Activated naive CD8-positive, alpha-beta T cell treated with anti-CD3 and anti-CD28 coated beads, Interleukin-2, amount 10 ng/mL, durations not matched to agents 7 days and 5 days (primary cell): ENCODE measurements at regions not wholly inside any gene's neighbourhood (a gene's known extent, or its start where the extent isn't known, plus 50 kb on each side); places are given as distances from the start of the nearest gene placed in this dataset.
A peak's percentile ranks its signal among the peaks of the same experiment; 100 is the strongest.

Experiments used
- ATAC-seq: fragments of 150-1000 bp; cut with Tn5 transposase; one replicate; pipeline ENCODE4 v1.10.0; 2021; ENCODE audit warnings: low read depth, moderate library complexity
- POLR2A ChIA-PET: fragments of 350-600 bp; sonication (Branson Sonifier 250); formaldehyde crosslinking; loops from one replicate; lab custom pipeline; 2021; ENCODE audit warnings: antibody characterized with exemption; lab: Charles Lee
- DNase-seq: peaks from one replicate; pipeline ENCODE4 v3.0.0; 2021
- H3K27ac Mint-ChIP-seq: one replicate; pipeline ENCODE4 v1.8.0; 2022; ENCODE audit warnings: mild to moderate bottlenecking, mixed read lengths
- H3K27me3 Mint-ChIP-seq: one replicate; pipeline ENCODE4 v1.8.0; 2022; ENCODE audit warnings: mild to moderate bottlenecking, moderate library complexity, mixed read lengths
- H3K36me3 Mint-ChIP-seq: one replicate; pipeline ENCODE4 v1.8.0; 2021; ENCODE audit warnings: mild to moderate bottlenecking, mixed read lengths
- H3K4me1 Mint-ChIP-seq: one replicate; pipeline ENCODE4 v1.8.0; 2021; ENCODE audit warnings: mixed read lengths
- H3K4me3 Mint-ChIP-seq: one replicate; pipeline ENCODE4 v1.8.0; 2022; ENCODE audit warnings: mild to moderate bottlenecking, moderate library complexity, mixed read lengths
- H3K9me3 Mint-ChIP-seq: one replicate; pipeline ENCODE4 v1.8.0; 2021; ENCODE audit warnings: mixed read lengths

DNA sequence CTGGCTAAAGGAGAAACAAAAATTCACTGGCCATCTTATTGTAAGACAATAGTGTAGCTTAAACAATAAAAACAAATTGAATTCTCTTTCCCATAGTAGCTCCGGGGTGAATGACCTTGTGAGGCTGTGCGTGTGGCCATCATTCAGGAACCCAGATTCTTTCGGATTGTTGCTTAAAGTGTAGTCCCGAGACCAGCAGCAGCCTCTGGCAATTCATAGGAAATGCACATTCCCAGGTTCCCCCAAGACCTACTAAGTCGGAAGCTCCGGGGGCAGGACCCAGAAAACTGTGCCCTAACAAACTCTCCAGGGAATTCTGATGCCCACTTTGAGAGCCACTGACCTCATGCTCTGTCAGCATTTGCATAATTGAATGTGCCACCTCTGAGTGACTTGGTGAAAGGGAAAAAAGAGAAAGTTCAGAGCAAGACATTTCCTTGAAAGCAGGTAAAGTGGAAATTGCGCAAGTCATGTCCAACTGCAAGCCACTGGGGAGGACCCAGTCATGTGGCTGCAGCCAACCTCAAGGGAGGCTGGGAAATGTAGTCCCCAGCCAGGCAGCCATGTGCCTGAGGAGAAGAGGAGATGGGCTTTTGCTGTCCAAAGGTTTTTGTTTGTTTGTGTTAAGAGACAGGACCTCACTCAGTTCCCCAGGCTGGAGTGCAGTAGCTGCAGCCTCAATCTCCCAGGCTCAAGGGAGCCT lies 50.7 kb upstream of the PNMA8B start:
- DNase-seq (no peak), ATAC-seq (peak; percentile 95)
- peaks cover 14% of the 10 kb centered on the region for H3K9me3 Mint-ChIP-seq
- peaks cover 10% of the 10 kb centered on the region for H3K4me1 Mint-ChIP-seq
- POLR2A ChIA-PET: interaction anchor here (0.5 to 1.2 kb wide), 3 partner anchors 150 to 572 kb away, joined by 3 to 4 read pairs (median 3); no protein-coding TSS in a partner anchor
- H3K36me3 Mint-ChIP-seq: peaks cover 7% of the 10 kb centered on the region
- H3K4me3 Mint-ChIP-seq: peak overlapping the region; percentile 73
- H3K27ac Mint-ChIP-seq: peak overlapping the region; percentile 76
- H3K27me3 Mint-ChIP-seq: peaks cover 6% of the 10 kb centered on the region

DNA sequence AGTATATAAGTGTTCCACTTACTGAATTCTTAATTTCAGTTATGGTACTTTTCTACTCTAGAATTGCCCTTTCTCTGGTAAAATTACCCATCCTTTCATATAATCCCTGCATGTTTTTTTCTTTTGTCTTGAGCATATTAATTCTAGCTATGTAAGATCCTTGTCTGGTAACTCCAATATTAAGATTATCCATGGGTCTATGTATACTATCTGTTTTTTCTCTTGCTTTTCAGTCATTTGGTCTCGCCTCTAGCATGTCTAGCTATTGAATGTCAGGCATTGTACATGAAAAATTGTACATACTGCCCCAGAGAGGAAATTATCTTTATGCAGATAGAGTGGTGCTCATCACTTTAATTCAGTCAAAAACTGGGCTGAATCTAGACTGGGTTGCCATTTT lies 50.4 kb upstream of the CALM3 start:
- H3K36me3 Mint-ChIP-seq: peaks cover 8% of the 10 kb centered on the region
- POLR2A ChIA-PET: interaction anchor here (0.9 kb wide), 1 partner anchor 51 kb away, joined by 5 read pairs; no protein-coding TSS in a partner anchor
- H3K4me1 Mint-ChIP-seq: peaks cover 5% of the 10 kb centered on the region
- H3K9me3 Mint-ChIP-seq: peaks cover 22% of the 10 kb centered on the region
- H3K4me3 Mint-ChIP-seq: no peak overlapping the region
- peaks cover 33% of the 10 kb centered on the region for H3K27me3 Mint-ChIP-seq
- no peak for DNase-seq
- no peak for ATAC-seq
- no peak overlapping the region for H3K27ac Mint-ChIP-seq

DNA sequence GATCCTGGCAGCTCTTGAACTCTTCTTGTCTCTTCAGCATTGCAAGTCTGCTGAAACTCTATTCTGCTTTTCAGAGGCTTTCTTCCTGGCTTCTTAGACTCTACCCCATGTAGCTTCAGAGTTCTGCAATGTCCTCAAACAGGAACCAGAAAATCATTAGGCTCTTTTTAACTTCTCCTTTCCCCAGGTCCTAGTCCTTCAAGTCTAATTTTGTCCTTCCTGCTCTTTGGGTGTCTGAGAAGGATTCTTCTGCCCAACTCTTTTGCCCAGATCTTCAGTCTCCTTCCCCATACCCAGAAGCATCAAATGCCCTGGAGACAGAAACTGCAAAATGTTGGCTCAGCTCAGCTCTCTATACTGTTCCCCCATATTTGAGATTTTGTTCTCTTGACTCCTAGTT lies 50.0 kb upstream of the CALM3 start:
- DNase-seq (no peak), ATAC-seq (no peak)
- H3K4me1 Mint-ChIP-seq: peaks cover 4% of the 10 kb centered on the region
- H3K36me3 Mint-ChIP-seq: peaks cover 8% of the 10 kb centered on the region
- peaks cover 34% of the 10 kb centered on the region for H3K27me3 Mint-ChIP-seq
- no peak overlapping the region for H3K27ac Mint-ChIP-seq
- H3K9me3 Mint-ChIP-seq: peaks cover 23% of the 10 kb centered on the region
- POLR2A ChIA-PET: interaction anchor here (0.9 kb wide), 1 partner anchor 51 kb away, joined by 5 read pairs; no protein-coding TSS in a partner anchor
- H3K4me3 Mint-ChIP-seq: no peak overlapping the region
